ENCODE measurements at regions not wholly inside any gene's neighbourhood (a gene's known extent, or its start where the extent isn't known, plus 50 kb on each side); places are given as distances from the start of the nearest gene placed in this dataset.
A peak's percentile ranks its signal among the peaks of the same experiment; 100 is the strongest.
"Not testable (repeated sequence)": the region's sequence is repeated elsewhere in the genome, so short reads cannot be mapped to it uniquely, and the experiment has no call there.

DNA sequence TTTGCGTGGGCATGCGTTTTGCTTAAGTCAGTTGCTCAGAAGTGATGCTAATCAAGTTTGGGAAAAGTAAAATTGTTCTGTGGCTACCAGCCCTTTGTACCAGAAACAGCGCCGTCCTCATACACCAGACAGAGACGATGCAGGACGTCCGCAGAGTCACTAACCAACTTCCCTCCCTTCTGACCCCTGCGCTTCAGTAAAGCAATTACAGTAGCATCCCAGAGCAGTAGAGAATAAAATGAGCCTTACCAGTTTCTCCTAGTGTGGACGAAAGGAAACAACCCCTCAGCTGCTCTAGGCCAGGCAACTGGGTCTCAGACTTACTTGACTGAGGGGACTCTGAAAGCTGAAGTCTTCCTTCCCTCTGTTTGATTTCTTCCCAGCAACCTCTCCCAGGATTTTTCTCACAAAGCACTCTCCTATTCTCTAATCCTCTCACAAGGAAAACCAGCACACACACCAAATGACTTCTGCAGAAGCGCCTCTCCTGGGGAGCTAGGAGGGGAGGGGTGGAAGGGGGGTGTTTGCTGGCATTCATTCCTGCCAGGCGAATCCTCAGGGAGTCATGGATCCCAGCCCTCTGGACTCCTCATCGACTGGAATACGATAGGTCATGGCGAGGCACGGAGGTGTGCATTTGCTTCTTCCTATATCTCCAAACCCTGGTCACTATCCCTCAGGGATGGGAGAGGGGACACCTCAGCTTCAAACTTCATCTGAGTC is 56.0 kb upstream of the MID1 start:
- DNase-seq: no peak

DNA sequence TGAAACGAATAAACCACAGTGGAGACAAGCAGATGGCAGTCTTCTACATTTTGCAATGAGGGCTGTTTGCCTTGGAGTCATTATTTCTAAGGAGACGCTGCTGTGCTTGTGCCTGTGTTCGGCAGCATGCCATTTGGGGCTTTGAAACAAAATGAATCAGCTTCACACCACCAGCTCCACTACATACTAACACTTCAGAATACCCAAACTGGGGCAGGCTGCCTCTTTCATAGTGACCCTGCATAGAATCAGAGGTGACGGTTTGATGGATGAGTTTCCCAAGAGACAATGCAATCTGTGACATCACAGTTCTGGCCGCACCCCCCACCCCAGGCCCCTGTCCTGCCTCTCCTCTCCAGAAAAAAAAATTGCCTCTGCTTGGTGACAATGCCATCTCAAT is 57.1 kb upstream of the MID1 start:
- DNase-seq: peak; percentile 32

DNA sequence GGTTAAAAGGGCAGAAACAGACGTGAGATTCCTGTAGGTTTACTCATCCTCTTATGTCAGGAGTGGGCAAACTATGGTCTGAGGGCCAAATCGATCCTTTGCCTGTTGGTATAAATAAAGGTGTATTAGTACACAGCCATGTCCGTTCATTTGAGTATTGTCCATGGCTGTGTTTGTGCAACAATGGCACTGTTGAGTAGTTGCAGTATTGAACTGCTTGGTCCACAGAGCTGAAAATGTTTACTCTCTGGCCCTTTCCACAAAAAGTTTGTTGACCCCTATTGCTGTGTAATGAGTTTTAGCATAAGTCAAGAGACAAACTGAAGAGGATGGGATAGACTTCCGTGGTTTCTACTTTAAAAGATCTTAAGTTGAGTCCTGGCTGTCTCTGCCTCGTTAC is 59.0 kb upstream of the MID1 start:
- DNase-seq: no peak

DNA sequence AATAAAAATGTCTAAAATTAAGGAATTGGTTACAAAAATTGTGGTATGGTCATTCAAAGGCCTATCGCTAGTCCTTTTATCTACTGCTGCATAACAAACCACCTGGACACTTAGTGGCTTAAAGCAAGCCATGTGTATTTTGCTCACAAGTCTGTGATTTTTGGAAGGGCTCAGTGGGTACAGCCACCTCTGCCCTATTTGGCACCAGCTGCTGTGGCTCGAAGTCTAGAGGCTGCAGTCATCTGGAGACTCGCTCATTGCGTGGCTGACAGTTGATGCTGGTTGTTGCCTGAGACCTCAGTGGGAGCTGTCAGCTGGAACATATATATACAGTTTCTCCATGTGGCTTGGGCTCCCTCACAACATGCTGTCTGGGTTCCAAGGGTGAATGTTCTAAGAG is 60.8 kb upstream of the MID1 start:
- DNase-seq: no peak

DNA sequence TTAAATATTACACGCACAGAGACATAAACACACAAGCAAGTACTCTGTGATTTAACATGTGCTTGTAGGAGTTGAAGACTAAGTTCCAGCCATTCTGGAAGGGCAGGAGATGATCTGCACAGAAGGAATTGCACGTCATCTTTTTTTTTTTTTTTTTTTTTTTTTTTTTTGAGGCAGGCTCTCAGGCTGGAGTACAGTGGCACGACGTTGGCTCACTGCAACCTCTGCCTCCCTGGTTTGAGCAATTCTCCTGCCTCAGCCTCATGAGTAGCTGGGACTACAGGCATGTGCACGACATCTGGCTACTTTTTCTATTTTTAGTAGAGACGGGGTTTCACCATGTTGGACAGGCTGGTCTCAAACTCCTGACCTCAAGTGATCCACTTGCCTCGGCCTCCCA is 63.2 kb upstream of the MID1 start:
- not testable (repeated sequence) for DNase-seq

DNA sequence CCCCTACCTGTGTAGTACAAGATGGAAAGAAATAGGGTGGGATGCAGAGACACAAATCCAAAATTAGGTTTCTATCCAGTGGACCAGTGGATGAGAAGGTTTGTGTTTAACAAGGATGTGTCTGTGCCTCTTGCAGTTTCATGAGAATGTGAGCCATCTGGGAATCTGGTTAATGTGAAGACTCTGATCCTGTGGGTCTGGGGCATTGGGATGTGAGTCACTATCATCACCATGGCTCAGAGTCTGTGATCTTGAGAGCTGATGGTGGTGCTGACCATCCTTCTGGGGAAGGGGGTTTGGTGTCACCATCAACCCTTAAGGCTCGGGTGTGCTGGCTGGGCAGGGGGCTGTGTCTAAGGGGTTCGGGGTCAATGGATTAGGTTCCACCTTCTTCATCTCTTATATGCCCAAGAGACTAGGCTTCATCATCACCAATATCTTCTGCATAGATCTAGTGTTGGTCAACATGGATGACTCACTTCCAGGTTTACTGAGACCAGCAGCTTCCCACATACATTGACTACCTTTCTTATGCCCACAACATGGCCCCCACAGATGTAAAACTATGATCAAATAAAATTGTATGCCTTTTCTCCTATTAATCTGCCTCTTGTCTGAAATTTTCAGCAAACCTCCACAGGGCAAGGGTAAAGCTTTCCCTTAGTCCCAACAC is 65.7 kb upstream of the MID1 start:
- DNase-seq: no peak

DNA sequence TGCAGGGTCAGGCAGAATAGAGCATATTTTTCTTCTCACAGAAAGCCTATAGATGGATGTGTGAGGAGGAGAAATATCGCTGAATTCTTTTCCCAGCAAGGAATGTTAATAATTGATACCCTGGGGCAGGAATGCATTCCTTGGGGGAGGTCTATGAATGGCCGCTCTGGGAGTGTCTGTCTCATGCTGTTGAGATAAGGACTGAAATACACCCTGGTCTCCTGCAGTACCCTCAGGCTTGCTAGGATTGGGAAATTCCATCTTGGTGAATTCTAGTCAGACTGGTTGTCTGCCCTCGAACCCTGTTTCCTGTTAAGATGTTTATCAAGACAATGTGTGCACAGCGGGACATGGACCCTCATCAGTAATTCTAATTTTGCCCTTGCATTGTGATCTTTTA is 71.4 kb upstream of the MID1 start:
- not testable (repeated sequence) for DNase-seq

DNA sequence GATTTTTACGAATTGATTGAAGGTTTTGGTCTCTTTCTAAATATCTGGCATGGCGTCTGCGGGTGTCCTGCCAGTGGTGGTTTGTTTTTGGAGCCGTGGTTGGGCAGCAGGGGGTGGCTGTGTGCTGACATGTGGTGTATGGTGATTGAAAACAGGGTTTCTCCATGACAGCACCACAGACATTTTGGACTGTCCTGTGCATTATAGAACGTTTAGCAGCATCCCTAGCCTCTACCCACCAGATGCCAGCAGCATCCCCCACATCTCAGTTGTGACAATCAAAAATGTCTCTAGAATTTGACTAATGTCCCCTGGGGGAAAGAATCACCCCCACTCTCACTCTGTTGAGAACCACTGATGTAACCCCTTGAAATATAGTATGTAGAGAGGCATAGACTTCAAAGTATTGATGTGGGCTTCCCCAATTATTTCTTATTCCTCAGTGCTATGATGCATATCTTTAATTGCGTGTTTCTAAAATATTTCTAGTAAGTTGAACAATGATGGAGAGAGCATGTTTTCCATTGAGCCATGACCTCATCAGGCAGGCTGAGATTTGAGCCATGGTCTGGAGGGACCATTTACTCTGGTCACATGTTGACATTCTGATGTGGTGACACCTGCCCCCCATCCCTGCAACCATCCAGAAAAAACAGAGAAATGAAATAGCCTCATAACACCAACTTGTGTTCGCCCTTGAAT is 77.4 kb upstream of the MID1 start:
- no peak for DNase-seq

DNA sequence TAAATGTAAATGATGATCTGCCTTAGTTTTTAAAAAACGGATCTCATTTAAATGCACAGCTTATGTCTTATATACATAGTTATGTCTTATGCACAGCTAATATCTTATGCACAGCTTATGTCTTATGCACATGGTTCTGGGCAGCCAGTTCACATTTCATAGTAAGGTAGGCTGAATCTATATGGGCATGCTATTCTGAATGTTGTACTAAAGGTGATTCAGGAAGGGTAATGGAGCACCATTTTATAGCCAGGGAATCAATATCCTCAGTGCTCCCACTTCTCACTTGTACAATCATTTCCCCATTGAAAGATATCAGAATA is 77.9 kb upstream of the MID1 start:
- no peak for DNase-seq

DNA sequence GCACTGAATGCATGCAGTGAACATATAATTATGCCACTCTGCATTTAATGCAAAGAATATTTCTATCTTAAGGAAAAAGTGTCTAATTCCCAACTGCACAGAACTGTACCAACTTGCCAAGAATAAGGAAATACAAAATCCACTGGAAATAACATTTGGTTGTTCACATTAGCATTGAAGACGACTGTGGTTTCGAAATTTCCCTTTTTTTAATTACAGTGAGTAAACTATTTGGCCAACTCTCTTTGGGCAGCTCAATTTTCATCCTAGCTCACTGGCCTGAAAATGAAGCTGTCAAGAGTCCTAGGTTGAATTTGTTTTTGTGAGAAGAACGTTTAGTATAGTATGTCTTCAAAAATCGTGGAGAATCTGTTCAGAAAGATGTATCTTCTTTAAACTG is 81.6 kb upstream of the MID1 start:
- no peak for DNase-seq

DNA sequence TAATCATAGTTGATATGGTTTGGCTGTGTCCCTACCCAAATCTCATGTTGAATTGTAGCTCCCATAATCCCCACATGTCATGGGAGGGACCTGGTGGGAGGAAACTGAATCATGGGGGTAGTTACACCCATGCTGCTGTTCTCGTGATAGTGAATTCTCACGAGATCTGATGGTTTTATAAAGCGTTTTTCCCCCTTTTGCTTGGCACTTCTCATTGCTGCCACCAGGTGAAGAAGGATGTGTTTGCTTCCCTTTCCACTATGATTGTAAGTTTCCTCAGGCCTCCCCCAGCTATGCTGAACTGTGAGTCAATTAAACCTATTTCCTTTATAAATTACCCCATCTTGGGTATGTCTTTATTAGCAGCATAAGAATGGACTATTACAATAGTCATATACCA is 86.0 kb upstream of the MID1 start:
- not testable (repeated sequence) for DNase-seq

DNA sequence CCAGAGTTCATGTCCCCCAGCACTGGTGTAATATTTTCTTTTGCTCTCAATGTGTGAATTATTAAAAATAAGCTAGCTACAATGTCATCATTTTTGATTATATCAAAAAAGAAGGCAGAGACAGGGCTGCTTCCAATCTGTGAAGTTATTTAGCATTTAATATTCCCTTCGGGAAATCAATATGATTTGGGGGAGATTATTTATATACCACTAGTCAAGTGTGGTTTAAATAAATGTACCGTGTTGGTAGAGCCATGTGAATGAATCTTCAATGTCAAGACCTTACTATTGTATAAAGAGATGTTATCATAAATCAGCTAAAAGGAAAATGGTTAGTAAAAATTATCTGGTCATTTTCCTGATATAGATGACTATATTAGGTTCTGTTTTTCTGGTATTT is 87.4 kb upstream of the MID1 start:
- no peak for DNase-seq

DNA sequence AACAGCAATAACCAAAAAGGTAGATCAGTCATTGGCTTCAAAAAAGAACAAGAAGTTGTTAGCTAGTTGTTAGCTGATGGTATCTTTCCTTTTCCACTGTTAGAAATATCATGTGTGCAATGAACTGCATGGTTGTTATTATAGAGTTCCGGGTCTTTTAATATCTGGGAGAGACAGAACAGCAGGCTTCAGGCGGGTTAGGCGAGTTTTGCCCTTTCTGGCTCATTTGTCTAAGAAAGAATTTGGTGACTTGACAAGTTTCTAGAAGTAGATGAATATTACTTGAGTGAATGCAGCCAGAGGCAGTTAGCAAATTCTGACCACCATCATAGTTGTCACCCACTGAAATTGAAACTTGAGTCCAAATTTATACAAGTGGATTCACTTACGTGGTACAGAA is 88.9 kb upstream of the MID1 start:
- no peak for DNase-seq

DNA sequence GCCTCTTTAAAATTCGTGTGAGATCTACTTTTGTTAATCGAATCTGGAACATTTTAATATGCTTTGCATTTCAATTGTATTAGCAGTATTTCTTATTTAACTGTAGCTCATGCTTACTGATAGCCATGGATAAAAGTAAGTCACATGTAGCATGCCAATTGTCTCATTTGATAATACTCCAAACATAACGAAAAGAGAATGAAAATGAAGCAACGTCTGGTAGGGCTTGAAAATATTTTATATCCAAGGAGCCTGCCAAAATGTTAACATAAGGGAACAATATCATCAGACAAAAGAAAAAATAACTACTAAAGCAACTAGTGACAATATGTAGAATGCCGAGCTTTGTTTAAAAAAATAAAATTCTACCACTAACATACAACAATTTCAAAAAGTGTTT is 94.1 kb upstream of the MID1 start:
- DNase-seq: no peak

DNA sequence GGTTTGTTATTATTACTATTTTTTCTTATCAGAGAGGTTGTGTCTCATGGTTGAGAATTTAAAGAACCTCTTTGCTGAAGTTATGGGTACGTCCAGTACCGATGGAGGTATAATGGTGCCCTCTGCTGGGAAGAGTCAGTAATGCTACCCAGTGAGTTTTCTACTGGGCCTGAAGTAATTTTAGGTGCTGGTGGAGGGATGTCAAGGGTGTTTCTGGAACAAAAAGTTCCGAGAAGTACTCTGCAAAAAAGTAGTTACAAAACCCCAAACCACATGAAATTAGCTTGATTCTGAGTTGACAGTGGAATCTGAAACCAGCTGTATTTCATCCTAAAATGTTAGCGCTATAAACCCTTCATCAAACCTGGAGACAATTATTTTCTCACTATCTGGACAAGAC is 102.5 kb upstream of the MID1 start:
- peak; percentile 41 for DNase-seq

DNA sequence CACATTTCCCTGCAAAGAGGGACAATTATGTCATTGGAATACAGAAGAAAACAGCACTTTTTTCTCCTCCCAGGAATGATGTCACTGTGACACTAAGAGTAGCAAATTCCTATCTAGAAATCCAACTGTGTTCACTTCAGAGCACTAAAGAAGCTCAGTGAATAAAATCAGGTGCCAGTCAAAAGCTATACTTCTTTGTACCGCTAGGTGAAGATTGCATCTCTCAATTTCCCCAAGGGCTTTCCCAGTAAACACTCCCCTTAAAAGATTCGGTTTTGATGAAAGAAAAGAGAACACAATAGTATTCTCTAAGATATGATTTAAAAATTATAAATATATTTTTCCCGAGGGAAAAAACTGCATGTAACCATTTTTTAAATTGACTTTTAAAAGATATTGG is 104.7 kb upstream of the MID1 start:
- no peak for DNase-seq

DNA sequence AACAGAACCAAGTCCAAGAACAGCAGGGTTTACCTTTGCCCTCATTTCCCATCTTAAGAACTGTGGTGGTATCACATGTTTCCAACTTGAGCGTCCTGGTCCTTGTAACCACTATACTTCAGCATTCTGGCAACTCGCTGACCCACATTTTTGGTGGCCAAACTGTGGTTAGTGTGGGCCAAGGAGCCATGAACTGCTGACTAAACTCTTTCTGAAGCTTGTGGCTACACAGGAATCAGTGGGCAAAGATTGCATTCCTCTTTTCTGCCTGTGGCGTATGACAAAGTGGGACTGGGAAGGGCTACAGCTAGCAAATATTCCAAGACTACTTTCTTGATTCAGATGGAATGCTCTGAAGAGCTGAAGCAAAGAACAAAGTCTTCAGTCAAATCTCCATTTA is 106.3 kb upstream of the MID1 start:
- DNase-seq: no peak

DNA sequence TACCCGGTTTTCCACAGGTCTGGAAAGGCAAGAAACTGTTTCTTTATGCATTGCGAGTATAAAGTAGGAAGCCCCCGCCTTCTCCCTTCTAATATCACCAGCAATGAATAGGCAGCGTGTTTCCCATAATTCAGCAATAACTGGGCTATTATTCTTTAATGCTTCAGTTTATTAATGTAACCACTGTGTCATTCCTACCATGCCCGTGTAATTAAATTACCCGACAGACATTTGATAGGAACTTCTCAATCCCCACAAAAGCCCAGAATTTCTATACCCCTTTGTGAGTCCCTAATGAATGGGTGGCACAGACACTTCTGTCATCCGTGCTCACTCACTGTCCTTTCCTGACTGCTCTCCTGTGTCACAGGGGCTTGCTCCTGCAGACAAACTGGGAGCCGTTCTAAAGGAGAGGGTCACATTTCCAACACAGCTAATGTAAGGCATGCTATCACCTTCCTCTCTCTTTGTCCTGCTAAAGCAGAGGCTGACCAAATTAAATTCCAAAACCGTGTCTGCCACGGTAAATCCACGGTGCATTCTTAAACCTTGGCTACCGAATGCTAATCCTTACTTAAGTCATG is 108.5 kb upstream of the MID1 start:
- no peak for DNase-seq

DNA sequence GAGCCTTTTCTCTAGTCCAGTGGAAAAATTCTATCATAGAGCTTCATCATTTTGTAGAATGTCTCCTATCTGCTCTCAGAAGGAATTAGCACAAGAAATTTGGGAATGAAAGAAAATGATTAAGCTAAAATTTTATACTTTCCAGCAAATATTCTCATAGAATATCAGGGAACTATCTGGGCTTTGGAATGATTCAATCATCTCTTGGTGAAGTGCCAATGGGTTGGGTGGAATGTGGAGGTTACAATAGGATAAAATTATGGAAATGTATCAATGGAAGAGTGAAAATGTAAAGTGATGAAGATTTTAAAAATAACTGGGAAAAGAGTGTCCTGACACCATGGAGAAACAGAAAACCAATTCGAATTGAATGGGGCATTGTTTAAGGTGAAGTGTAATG is 119.0 kb upstream of the MID1 start:
- no peak for DNase-seq

DNA sequence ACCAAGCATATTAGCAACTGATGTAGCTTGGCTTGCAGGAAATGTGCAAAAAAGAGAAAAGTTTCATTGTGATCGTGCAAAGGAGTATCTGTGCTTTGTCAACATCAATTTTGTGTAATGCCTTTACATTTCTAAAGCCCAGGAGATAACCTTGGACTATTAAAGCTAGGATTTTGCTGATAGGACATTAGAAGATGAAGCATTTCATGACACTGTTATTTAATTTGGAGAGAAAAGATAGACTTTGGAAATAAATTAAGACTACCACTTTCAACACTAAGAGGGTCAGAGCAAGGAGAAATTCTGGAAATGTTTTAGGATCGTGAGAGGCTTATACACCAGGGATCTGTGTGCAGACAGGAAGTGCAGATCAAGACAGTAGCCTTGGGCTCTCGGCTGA is 120.6 kb upstream of the MID1 start:
- DNase-seq: no peak

DNA sequence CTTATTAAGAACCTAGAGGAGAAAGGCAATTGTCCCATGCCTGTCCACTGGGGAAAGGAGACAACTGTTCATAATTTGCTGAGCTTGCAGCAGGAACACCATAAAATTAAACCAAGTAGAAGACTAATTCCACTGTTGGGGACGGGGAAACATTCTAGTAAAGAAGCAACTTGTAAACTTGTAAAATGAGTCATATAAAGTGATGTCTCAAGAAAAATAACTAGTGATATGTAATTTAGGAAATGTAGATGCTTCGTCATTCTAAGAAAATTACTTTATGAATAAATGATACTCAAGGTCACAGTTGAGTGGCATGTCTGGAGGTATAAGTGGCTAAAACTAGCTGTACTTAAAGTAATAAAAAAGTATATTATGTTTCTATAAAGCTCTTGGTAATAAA is 121.2 kb upstream of the MID1 start:
- DNase-seq: no peak

DNA sequence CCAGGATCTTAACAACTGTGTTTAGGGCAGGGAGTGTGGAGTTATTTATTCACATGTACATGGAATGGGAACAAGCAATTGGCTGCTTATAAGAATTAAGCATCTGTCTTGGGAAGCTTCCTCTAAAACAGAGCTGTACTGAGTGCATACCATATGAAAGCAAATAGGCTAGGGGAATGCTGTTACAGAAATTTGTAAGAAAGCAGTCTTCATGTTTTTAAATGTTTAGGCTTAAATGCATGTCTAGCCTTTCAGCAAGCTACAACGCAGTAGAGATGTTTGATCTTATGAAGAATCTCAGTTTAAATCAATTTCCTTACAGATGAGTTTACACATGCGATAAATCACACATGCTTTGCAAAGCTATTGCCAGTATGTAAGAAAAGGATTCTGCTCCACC is 123.1 kb upstream of the MID1 start:
- DNase-seq: no peak

DNA sequence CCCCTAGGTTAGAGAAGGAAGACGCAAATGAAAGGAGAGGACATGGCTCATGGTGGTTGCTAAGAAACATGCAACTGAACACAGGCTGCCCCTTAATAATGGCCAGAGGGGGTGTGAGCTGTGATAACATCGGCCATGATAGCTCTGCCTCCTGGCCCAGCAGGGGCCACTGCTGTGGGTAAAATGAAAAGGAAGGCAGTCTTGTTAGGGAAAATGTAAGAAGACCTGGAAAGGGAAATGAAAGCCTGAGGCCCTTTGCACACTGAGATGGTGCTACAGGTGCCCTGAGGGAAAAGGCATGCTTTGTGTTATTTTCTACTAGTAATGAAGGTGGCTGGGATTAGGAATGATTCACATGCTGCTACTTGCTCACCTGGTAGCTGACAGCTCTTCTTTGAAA is 123.6 kb upstream of the MID1 start:
- DNase-seq: no peak

DNA sequence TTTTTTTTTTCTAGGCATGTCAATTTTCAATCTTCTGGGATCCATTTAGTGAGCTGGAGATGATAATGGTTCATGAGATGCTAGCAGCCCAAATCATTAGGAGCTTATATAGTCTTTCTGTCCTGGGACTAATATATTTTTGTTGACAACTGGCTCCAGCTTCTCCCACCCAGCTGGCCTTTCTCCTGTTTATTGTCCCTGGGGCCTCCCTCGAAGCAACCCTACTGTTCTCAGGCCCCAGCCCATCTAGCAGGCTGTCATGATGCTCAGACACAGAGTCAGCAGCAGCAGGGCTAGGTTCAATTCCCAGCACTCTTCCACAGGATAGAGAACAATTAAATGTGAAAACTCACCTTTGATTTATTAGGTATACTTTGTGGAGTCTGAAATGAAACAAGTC is 127.6 kb upstream of the MID1 start:
- no peak for DNase-seq

Data from NCI-H1092 (cell line).